Body of pancreas (tissue), 4 donors: ENCODE measurements at regions not wholly inside any gene's neighbourhood (a gene's known extent, or its start where the extent isn't known, plus 50 kb on each side); places are given as distances from the start of the nearest gene placed in this dataset.

Source experiments
- ATAC-seq: fragments of 150-250 bp; one replicate; pipeline ENCODE4 v1.9.1; 2016
- DNase-seq, 4 donors: peaks; one replicate each; pipeline ENCODE4 v3.0.0-alpha.2; 2019
- H3K27ac ChIP-seq, 4 donors: fragments of 200-600 bp; sonication (generic); 1 replicate in 3 of 4; 2 replicates in 1 of 4; pipeline versions ENCODE4 v1.5.1 to v1.6.1; 2016 to 2019; ENCODE audit warnings: mild to moderate bottlenecking in 1 of 4, mixed read lengths in 1 of 4, moderate library complexity in 1 of 4
- H3K27me3 ChIP-seq, 2 donors: fragments of 200-600 bp; sonication (generic); one replicate each; pipeline ENCODE4 v1.6.0; 2016; ENCODE audit warnings: mild to moderate bottlenecking in 1 of 2
- H3K36me3 ChIP-seq, 2 donors: fragments of 200-600 bp; sonication (generic); replicated peaks in 1 of 2; 2 replicates each; pipeline ENCODE4 v1.5.1; 2016; ENCODE audit warnings: low read depth in 2 of 2; ENCODE audit not compliant: insufficient read depth in 1 of 2
- H3K4me1 ChIP-seq: fragments of 200-600 bp; sonication (generic); one replicate; pipeline ENCODE4 v1.6.0; 2016
- H3K4me3 ChIP-seq, 2 donors: fragments of 200-600 bp; sonication (generic); 1 replicate in 1 of 2; 2 replicates in 1 of 2; pipeline ENCODE4 v1.5.1; 2016 to 2019
- H3K9me3 ChIP-seq, 3 donors: fragments of 200-600 bp; sonication (generic); 1 replicate in 2 of 3; 2 replicates in 1 of 3; pipeline ENCODE4 v1.5.1; 2016
- CTCF ChIP-seq, 7 experiments: fragments of 450-650 bp in 4 of 7; fragments of 200-600 bp in 3 of 7; sonication (generic) in 3 of 7; IDR thresholded peaks; one replicate each; pipeline ENCODE4 v1.5.1; 2016 to 2019; ENCODE audit warnings: antibody characterized with exemption in 7 of 7
- POLR2A ChIP-seq, 3 donors: fragments of 450-650 bp; IDR thresholded peaks; one replicate each; pipeline ENCODE4 v1.6.1; 2016; ENCODE audit warnings: antibody characterized with exemption in 3 of 3, mild to moderate bottlenecking in 2 of 3
- WGBS, 2 donors: methylation state at CpG; one replicate each; pipeline ENCODE4 v1.1.5; 2017; 5-methylcytosine and 5-hydroxymethylcytosine counted together
- intact Hi-C: fragments of 100-400 bp; cut with DNase I; formaldehyde crosslinking; loops from one replicate; pipeline ENCODE4 v1.15.1; 2023

GRCh38 chr13:97640268-97640667 lies 206.3 kb downstream of the RAP2A start:
- WGBS, 2 donors, result 77% methylated on average over 2 of the region's 2 CpGs
- Histone ChIP-seq H3K4me1 (no peaks in the 10 kb centered on the region), H3K36me3 (no peaks in the 10 kb centered on the region), H3K9me3 (no peaks in the 10 kb centered on the region), H3K27ac (no peak overlapping the region), H3K4me3 (no peak overlapping the region), H3K27me3 (no peaks in the 10 kb centered on the region)
- TF ChIP-seq POLR2A (IDR thresholded peaks at IDR 0.05) (no peak), CTCF (IDR thresholded peaks at IDR 0.05) (no peak)
- intact Hi-C loops, result no loop called here
- no peak for DNase-seq
- ATAC-seq, result no peak

GRCh38 chr13:97648171-97648880 lies 214.4 kb downstream of the RAP2A start:
- Histone ChIP-seq H3K36me3 (no peaks in the 10 kb centered on the region), H3K4me3 (no peak overlapping the region), H3K27me3 (no peaks in the 10 kb centered on the region), H3K9me3 (no peaks in the 10 kb centered on the region), H3K27ac (no peak overlapping the region), H3K4me1 (no peaks in the 10 kb centered on the region)
- DNase-seq (no peak), ATAC-seq (no peak)
- WGBS, 2 donors, result 71 to 74% methylated on average over 14 of the region's 14 CpGs
- no peak for TF ChIP-seq CTCF (IDR thresholded peaks at IDR 0.05)
- no peak for TF ChIP-seq POLR2A (IDR thresholded peaks at IDR 0.05)
- intact Hi-C loops, result no loop called here

GRCh38 chr13:97648881-97649224 lies 214.9 kb downstream of the RAP2A start:
- DNase-seq, result no peak
- ATAC-seq, result no peak
- Histone ChIP-seq H3K4me1 (no peaks in the 10 kb centered on the region), H3K9me3 (no peaks in the 10 kb centered on the region), H3K36me3 (no peaks in the 10 kb centered on the region), H3K27me3 (no peaks in the 10 kb centered on the region), H3K4me3 (no peak overlapping the region), H3K27ac (no peak overlapping the region)
- TF ChIP-seq POLR2A (IDR thresholded peaks at IDR 0.05) (no peak), CTCF (IDR thresholded peaks at IDR 0.05) (no peak)
- intact Hi-C loops, result no loop called here

- WGBS, 2 donors, result 69 to 74% methylated on average over 17 of the region's 17 CpGs
- ATAC-seq, result no peak
- intact Hi-C loops, result no loop called here
- no peak for DNase-seq
- no peak overlapping the region for H3K27ac ChIP-seq
- no peak for TF ChIP-seq CTCF (IDR thresholded peaks at IDR 0.05)
- TF ChIP-seq POLR2A (IDR thresholded peaks at IDR 0.05), result no peak
- no peaks in the 10 kb centered on the region for H3K4me1 ChIP-seq
- H3K4me3 ChIP-seq, result no peak overlapping the region
- no peaks in the 10 kb centered on the region for H3K36me3 ChIP-seq
- H3K27me3 ChIP-seq, result no peaks in the 10 kb centered on the region
- H3K9me3 ChIP-seq, result no peaks in the 10 kb centered on the region
These were observed 219.6 kb downstream of the RAP2A start for GRCh38 chr13:97653443-97654140.

GRCh38 chr13:97654236-97654635 lies 220.3 kb downstream of the RAP2A start:
- no peaks in the 10 kb centered on the region for H3K9me3 ChIP-seq
- intact Hi-C loops, result no loop called here
- ATAC-seq, result no peak
- TF ChIP-seq POLR2A (IDR thresholded peaks at IDR 0.05) (no peak), CTCF (IDR thresholded peaks at IDR 0.05) (no peak)
- H3K4me3 ChIP-seq, result no peak overlapping the region
- WGBS, 2 donors, result 63 to 72% methylated on average over 5 of the region's 5 CpGs
- H3K4me1 ChIP-seq, result no peaks in the 10 kb centered on the region
- no peak for DNase-seq
- H3K36me3 ChIP-seq, result no peaks in the 10 kb centered on the region
- H3K27me3 ChIP-seq, result no peaks in the 10 kb centered on the region
- no peak overlapping the region for H3K27ac ChIP-seq
